ENCODE measurements at regions not wholly inside any gene's neighbourhood (a gene's known extent, or its start where the extent isn't known, plus 50 kb on each side); places are given as distances from the start of the nearest gene placed in this dataset.

DNA sequence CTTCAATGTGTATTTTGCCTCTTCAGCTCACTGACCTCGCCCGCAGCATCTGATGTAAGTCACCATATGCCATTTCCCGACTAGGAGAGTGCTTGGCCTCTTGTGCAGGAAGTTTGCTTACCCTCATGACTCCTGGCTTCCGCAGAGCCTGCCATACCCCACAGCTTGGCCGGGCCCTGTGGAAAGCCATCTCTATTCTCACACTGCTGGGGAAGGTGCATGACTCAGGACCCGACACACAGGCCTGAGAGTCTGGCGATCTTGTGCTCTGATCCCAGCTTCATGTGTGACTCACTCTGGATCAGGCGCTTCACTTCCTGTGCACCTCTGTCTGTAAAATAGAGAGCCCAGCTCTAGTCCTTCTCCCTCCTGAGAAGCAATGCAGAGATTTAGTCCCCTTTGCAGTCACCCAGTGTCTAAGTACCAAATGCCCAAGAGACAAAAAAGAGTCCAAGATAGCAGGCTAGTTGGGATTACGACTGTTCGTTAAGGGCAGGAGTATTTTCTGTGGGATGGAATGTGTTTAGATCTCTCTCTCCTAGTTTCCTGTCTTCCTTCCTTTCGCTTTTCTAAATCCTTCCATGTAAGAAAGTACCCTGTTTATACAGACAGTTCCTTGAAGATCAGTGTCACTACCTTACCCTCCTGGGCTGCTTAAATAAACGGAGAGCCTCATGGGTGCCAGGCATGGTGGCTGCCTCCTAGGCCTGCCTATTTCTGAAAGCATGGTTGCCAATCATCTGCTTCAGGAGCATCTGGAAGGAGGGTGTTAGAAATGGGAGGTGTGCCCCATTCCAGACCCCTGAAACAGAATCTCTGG is 62.8 kb upstream of the KIF26B start:
- TF ChIP-seq, protein P1, sequence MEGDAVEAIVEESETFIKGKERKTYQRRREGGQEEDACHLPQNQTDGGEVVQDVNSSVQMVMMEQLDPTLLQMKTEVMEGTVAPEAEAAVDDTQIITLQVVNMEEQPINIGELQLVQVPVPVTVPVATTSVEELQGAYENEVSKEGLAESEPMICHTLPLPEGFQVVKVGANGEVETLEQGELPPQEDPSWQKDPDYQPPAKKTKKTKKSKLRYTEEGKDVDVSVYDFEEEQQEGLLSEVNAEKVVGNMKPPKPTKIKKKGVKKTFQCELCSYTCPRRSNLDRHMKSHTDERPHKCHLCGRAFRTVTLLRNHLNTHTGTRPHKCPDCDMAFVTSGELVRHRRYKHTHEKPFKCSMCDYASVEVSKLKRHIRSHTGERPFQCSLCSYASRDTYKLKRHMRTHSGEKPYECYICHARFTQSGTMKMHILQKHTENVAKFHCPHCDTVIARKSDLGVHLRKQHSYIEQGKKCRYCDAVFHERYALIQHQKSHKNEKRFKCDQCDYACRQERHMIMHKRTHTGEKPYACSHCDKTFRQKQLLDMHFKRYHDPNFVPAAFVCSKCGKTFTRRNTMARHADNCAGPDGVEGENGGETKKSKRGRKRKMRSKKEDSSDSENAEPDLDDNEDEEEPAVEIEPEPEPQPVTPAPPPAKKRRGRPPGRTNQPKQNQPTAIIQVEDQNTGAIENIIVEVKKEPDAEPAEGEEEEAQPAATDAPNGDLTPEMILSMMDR (conservative IDR thresholded peaks at IDR 0.05; ENCODE audit: low read depth, low read length): no peak
- TF ChIP-seq EZH2 (IDR thresholded peaks at IDR 0.05; ENCODE audit: borderline replicate concordance, low read depth, low read length, poor library complexity, severe bottlenecking): no peak
